HUES64 (cell line): ENCODE measurements at regions not wholly inside any gene's neighbourhood (a gene's known extent, or its start where the extent isn't known, plus 50 kb on each side); places are given as distances from the start of the nearest gene placed in this dataset.
"Not testable (repeated sequence)": the region's sequence is repeated elsewhere in the genome, so short reads cannot be mapped to it uniquely, and the experiment has no call there.

Experiments
- H3K27ac ChIP-seq: 2 replicates; pipeline ENCODE4 v1.7.0; 2013; ENCODE audit warnings: low read depth, low read length, inconsistent platforms
- H3K27me3 ChIP-seq: 2 replicates; pipeline ENCODE4 v1.6.1; 2013; ENCODE audit warnings: mild to moderate bottlenecking, low read length; ENCODE audit not compliant: insufficient read depth
- H3K36me3 ChIP-seq: 2 replicates; pipeline ENCODE4 v1.6.1; 2013; ENCODE audit warnings: mild to moderate bottlenecking, low read length; ENCODE audit not compliant: insufficient read depth
- H3K4me1 ChIP-seq: 2 replicates; pipeline ENCODE4 v1.6.1; 2013; ENCODE audit warnings: mild to moderate bottlenecking, low read length, moderate library complexity; ENCODE audit not compliant: insufficient read depth
- H3K4me3 ChIP-seq: 2 replicates; pipeline ENCODE4 v1.5.1; 2013; ENCODE audit warnings: mild to moderate bottlenecking, low read length, moderate library complexity
- H3K9ac ChIP-seq: 2 replicates; pipeline ENCODE4 v1.6.1; 2013; ENCODE audit warnings: mild to moderate bottlenecking, low read depth, low read length
- H3K9me3 ChIP-seq: 2 replicates; pipeline ENCODE4 v1.6.1; 2013; ENCODE audit warnings: low read depth, low read length; ENCODE audit not compliant: insufficient read depth
- WGBS: fragments of 150-250, 120-280 bp; methylation state at CpG from one replicate; pipeline ENCODE4 v1.1.7; 2013; ENCODE audit warnings: missing lambda C conversion rate; 5-methylcytosine and 5-hydroxymethylcytosine counted together

DNA sequence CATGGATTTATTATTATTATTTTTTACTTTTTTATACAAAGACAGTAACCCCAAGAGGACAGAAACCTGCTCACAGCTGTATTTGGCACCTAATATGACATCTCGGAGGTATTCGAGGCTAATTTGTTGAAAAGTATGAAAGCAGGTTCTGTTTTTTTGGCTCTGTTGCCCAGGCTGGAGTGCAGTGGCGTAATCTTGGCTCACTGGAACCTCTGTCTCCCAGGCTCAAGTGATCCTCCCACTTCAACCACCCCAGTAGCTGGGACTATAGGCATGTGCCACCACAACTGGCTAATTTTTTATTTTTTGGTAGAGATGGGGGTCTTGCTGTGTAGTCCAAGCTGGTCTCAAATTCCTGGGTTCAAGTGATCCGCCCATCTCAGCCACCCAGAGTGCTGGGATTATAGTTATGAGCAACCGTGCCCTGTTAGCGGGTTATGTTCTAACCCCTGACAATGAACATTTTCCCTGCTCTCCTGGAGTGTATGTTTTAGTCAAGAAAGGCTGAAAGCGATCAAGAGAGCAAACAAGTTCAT lies 53.7 kb upstream of the ZNF217 start:
- Histone ChIP-seq H3K4me3 (no peak overlapping the region), H3K9ac (no peak overlapping the region), H3K27ac (no peak overlapping the region), H3K27me3 (no peaks in the 10 kb centered on the region), H3K4me1 (peaks cover 9% of the 10 kb centered on the region), H3K36me3 (no peaks in the 10 kb centered on the region), H3K9me3 (no peaks in the 10 kb centered on the region)
- WGBS, result 99% methylated on average over 7 of the region's 7 CpGs

DNA sequence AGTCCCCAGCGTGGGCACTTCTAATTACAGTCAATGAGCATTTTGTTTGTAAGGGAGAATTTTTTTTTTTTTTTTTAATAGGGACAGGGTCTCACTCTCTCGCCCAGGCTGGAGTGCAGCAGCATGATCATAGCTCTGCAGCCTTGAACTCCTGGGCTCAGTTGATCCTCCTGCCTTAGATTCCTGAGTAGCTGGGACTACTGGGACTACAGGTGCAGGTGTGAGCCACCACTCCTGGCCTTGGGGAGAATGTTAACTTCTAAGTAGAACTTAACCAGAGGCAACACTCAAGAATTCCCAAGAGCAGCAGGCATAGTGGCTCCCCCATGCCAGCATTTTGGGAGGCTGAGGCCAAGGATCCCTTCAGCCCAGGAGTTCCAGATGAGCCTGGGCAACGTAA lies 52.9 kb upstream of the ZNF217 start:
- H3K36me3 ChIP-seq, result no peaks in the 10 kb centered on the region
- H3K27ac ChIP-seq, result no peak overlapping the region
- H3K9ac ChIP-seq, result no peak overlapping the region
- H3K4me1 ChIP-seq, result peaks cover 9% of the 10 kb centered on the region
- H3K4me3 ChIP-seq, result no peak overlapping the region
- H3K27me3 ChIP-seq, result no peaks in the 10 kb centered on the region
- 94% methylated on average over 3 of the region's 3 CpGs for WGBS
- no peaks in the 10 kb centered on the region for H3K9me3 ChIP-seq

- WGBS, result no CpG with 5 or more reads among the region's 2 CpGs
- Histone ChIP-seq H3K27ac (no peak overlapping the region), H3K9ac (no peak overlapping the region), H3K9me3 (no peaks in the 10 kb centered on the region), H3K4me3 (no peak overlapping the region), H3K4me1 (peaks cover 9% of the 10 kb centered on the region), H3K36me3 (no peaks in the 10 kb centered on the region), H3K27me3 (no peaks in the 10 kb centered on the region)
These were observed 51.9 kb upstream of the ZNF217 start for GRCh38 chr20:53645582-53645897.

DNA sequence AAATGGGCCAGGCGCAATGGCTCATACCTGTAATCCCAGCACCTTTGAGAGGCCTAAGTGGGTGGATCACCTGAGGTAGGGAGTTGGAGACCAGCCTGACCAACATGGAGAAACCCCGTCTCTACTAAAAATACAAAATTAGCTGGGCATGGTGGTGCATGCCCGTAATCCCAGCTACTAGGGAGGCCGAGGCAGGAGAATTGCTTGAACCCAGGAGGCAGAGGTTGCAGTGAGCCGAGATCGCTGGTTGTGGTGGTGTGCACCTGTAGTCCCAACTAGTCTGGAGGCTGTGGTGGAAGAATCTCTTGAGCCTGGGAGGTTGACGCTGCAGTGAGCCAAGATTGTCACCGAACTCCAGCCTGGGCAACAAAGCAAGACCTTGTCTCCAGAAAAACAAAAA lies 50.5 kb upstream of the ZNF217 start:
- H3K4me3 ChIP-seq, H3K27me3 ChIP-seq, H3K9me3 ChIP-seq, H3K36me3 ChIP-seq, H3K4me1 ChIP-seq, H3K27ac ChIP-seq, H3K9ac ChIP-seq: not testable (repeated sequence)
- WGBS, result 95% methylated on average over 8 of the region's 8 CpGs
